OCI-LY1 (cell line): ENCODE measurements at regions not wholly inside any gene's neighbourhood (a gene's known extent, or its start where the extent isn't known, plus 50 kb on each side); places are given as distances from the start of the nearest gene placed in this dataset.

ENCODE experiments used
- H2AFZ ChIP-seq: fragments of 200-600 bp; sonication (generic), shearing (Covaris generic); 2 replicates; pipeline ENCODE4 v1.6.0; 2014; ENCODE audit warnings: antibody characterized with exemption, mild to moderate bottlenecking, low read length
- H3F3A ChIP-seq: fragments of 200-600 bp; sonication (generic), shearing (Covaris generic); 2 replicates; pipeline ENCODE4 v1.6.0; 2014; ENCODE audit warnings: mild to moderate bottlenecking, antibody characterized with exemption, low read length, moderate library complexity; ENCODE audit not compliant: insufficient read depth
- H3K27ac ChIP-seq: fragments of 200-600 bp; sonication (generic); 2 replicates; pipeline ENCODE4 v1.5.1; 2014; ENCODE audit warnings: low read length, mixed run types, mild to moderate bottlenecking, low read depth; ENCODE audit not compliant: poor library complexity, severe bottlenecking
- H3K27me3 ChIP-seq: fragments of 200-600 bp; sonication (generic); 2 replicates; pipeline ENCODE4 v1.6.0; 2014; ENCODE audit warnings: antibody characterized with exemption, mild to moderate bottlenecking, low read length, moderate library complexity; ENCODE audit not compliant: insufficient read depth
- H3K36me3 ChIP-seq: fragments of 200-600 bp; sonication (generic); 2 replicates; pipeline ENCODE4 v1.6.1; 2014; ENCODE audit warnings: mild to moderate bottlenecking, antibody characterized with exemption, low read length, moderate library complexity, mixed read lengths; ENCODE audit not compliant: insufficient read depth
- H3K4me1 ChIP-seq: fragments of 200-600 bp; sonication (generic); 2 replicates; pipeline ENCODE4 v1.5.1; 2014; ENCODE audit warnings: mild to moderate bottlenecking, low read length, moderate library complexity; ENCODE audit not compliant: insufficient read depth, severe bottlenecking
- H3K4me2 ChIP-seq: fragments of 200-600 bp; sonication (generic), shearing (Covaris generic); 2 replicates; pipeline ENCODE4 v1.6.1; 2014; ENCODE audit warnings: low read length
- H3K4me3 ChIP-seq: fragments of 200-600 bp; sonication (generic); 2 replicates; pipeline ENCODE4 v1.5.1; 2014; ENCODE audit warnings: low read length, low read depth, mild to moderate bottlenecking, mixed read lengths; ENCODE audit not compliant: poor library complexity, severe bottlenecking
- H3K79me2 ChIP-seq: fragments of 200-600 bp; shearing (Covaris generic); 2 replicates; pipeline ENCODE4 v1.6.1; 2016; ENCODE audit warnings: mixed run types, low read length, mixed read lengths; ENCODE audit not compliant: insufficient read depth
- H3K9ac ChIP-seq: fragments of 200-600 bp; sonication (generic), shearing (Covaris generic); 2 replicates; pipeline ENCODE4 v1.6.1; 2014; ENCODE audit warnings: mild to moderate bottlenecking, low read length, mixed read lengths
- H3K9me2 ChIP-seq: fragments of 200-600 bp; sonication (generic), shearing (Covaris generic); 2 replicates; pipeline ENCODE4 v1.6.1; 2014; ENCODE audit warnings: low read depth, mild to moderate bottlenecking, low read length, mixed read lengths
- H3K9me3 ChIP-seq: fragments of 200-600 bp; shearing (Covaris generic); 2 replicates; pipeline ENCODE4 v1.6.1; 2014; ENCODE audit warnings: low read length, mixed read lengths
- H4K20me1 ChIP-seq: fragments of 200-600 bp; sonication (generic), shearing (Covaris generic); 2 replicates; pipeline ENCODE4 v1.6.0; 2016; ENCODE audit warnings: mild to moderate bottlenecking, low read length; ENCODE audit not compliant: insufficient read depth
- CTCF ChIP-seq: fragments of 200-600 bp; sonication (generic), shearing (Covaris generic); IDR thresholded peaks from 2 replicates; pipeline ENCODE4 v1.5.1; 2017; ENCODE audit warnings: mild to moderate bottlenecking, antibody characterized with exemption, low read length, moderate library complexity, mixed read lengths
- EZH2 ChIP-seq: fragments of 200-600 bp; sonication (generic), shearing (Covaris generic); IDR thresholded peaks from 2 replicates; pipeline ENCODE4 v1.8.0; 2017; ENCODE audit warnings: borderline replicate concordance, mixed run types, mild to moderate bottlenecking, antibody characterized with exemption, low read length, moderate library complexity, mixed read lengths

GRCh38 chr2:51976623-51977022 is 944.7 kb upstream of the NRXN1 start:
- Histone ChIP-seq H3K9ac (no peak overlapping the region), H3K4me3 (no peak overlapping the region), H3K27ac (no peak overlapping the region), H3K27me3 (no peaks in the 10 kb centered on the region), H3K4me2 (no peak overlapping the region), H3K79me2 (no peaks in the 10 kb centered on the region), H3K36me3 (no peaks in the 10 kb centered on the region), H4K20me1 (no peaks in the 10 kb centered on the region), H2AFZ (no peak overlapping the region), H3K4me1 (no peaks in the 10 kb centered on the region), H3F3A (no peaks in the 10 kb centered on the region), H3K9me2 (no peaks in the 10 kb centered on the region), H3K9me3 (no peaks in the 10 kb centered on the region)
- no peak for TF ChIP-seq EZH2
- no peak for TF ChIP-seq CTCF

GRCh38 chr2:51971136-51971535 is 939.2 kb upstream of the NRXN1 start:
- Histone ChIP-seq H3K4me3 (no peak overlapping the region), H3K9me2 (no peaks in the 10 kb centered on the region), H2AFZ (no peak overlapping the region), H3K27ac (no peak overlapping the region), H3K4me1 (no peaks in the 10 kb centered on the region), H4K20me1 (no peaks in the 10 kb centered on the region), H3K9me3 (no peaks in the 10 kb centered on the region), H3K27me3 (no peaks in the 10 kb centered on the region), H3K79me2 (no peaks in the 10 kb centered on the region), H3K9ac (no peak overlapping the region), H3K36me3 (no peaks in the 10 kb centered on the region), H3K4me2 (no peak overlapping the region), H3F3A (no peaks in the 10 kb centered on the region)
- no peak for TF ChIP-seq EZH2
- TF ChIP-seq CTCF, result no peak

DNA sequence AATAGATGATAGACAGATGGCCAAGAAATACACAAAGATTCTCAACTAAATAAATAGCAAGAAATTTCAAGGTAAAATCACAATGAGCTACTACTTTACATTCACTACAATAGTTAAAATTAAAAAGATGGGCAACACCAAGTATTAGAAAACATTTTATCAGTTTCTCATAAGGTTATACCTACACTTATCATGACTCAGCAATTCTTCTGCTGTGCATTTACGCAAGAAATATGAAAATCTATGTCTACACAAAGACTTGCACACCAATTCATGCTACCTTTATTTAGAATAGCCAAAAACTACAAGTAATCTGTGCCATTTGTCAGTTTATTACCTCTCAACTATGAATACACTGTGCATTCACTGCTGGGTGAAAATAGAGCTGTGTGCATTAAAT is 937.4 kb upstream of the NRXN1 start:
- no peak overlapping the region for H2AFZ ChIP-seq
- H4K20me1 ChIP-seq, result no peaks in the 10 kb centered on the region
- H3K36me3 ChIP-seq, result no peaks in the 10 kb centered on the region
- no peaks in the 10 kb centered on the region for H3K4me1 ChIP-seq
- no peaks in the 10 kb centered on the region for H3K9me2 ChIP-seq
- TF ChIP-seq CTCF (no peak), EZH2 (no peak)
- no peaks in the 10 kb centered on the region for H3K9me3 ChIP-seq
- no peak overlapping the region for H3K4me2 ChIP-seq
- no peak overlapping the region for H3K9ac ChIP-seq
- no peaks in the 10 kb centered on the region for H3K79me2 ChIP-seq
- H3K4me3 ChIP-seq, result no peak overlapping the region
- no peak overlapping the region for H3K27ac ChIP-seq
- H3K27me3 ChIP-seq, result no peaks in the 10 kb centered on the region
- H3F3A ChIP-seq, result no peaks in the 10 kb centered on the region
